B cell (primary cell): ENCODE measurements at regions not wholly inside any gene's neighbourhood (a gene's known extent, or its start where the extent isn't known, plus 50 kb on each side); places are given as distances from the start of the nearest gene placed in this dataset.

Experiments
- EZH2 ChIP-seq: IDR thresholded peaks from 2 replicates; pipeline ENCODE4 v1.6.1; 2012; ENCODE audit warnings: borderline replicate concordance, low read depth, mild to moderate bottlenecking, moderate library complexity, low read length; ENCODE audit not compliant: insufficient read depth, poor library complexity, severe bottlenecking
- TF ChIP-seq, protein P1 (sequence below): fragments of 200-600 bp; IDR thresholded peaks from one replicate; pipeline ENCODE4 v1.8.0; 2022; ENCODE audit warnings: antibody characterized with exemption, mild to moderate bottlenecking

GRCh38 chr12:42968426-42968825 lies 378.9 kb upstream of the PRICKLE1 start:
- TF ChIP-seq, protein P1, sequence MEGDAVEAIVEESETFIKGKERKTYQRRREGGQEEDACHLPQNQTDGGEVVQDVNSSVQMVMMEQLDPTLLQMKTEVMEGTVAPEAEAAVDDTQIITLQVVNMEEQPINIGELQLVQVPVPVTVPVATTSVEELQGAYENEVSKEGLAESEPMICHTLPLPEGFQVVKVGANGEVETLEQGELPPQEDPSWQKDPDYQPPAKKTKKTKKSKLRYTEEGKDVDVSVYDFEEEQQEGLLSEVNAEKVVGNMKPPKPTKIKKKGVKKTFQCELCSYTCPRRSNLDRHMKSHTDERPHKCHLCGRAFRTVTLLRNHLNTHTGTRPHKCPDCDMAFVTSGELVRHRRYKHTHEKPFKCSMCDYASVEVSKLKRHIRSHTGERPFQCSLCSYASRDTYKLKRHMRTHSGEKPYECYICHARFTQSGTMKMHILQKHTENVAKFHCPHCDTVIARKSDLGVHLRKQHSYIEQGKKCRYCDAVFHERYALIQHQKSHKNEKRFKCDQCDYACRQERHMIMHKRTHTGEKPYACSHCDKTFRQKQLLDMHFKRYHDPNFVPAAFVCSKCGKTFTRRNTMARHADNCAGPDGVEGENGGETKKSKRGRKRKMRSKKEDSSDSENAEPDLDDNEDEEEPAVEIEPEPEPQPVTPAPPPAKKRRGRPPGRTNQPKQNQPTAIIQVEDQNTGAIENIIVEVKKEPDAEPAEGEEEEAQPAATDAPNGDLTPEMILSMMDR, result no peak
- TF ChIP-seq EZH2, result no peak
